ENCODE measurements at regions not wholly inside any gene's neighbourhood (a gene's known extent, or its start where the extent isn't known, plus 50 kb on each side); places are given as distances from the start of the nearest gene placed in this dataset.

DNA sequence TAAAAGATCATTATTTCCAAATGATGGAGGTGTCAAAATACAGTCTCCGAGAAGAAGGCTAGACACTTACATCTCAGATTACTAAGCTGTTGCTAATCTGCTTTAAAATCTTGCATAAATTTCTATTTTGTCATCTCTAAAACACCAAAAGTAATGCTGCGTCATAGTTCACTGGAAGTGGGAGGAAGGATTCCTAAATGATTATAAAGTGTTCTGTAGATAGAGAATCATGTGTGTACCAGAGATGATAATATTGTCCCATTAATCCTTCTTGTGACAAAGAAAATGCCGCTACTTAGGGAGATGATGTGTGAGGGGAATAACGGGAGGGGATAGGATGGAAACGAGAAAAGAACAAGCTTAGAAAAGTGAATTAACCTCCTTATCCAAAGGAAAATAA, 268.6 kb downstream of the JRKL start:
- TF ChIP-seq, protein P1, sequence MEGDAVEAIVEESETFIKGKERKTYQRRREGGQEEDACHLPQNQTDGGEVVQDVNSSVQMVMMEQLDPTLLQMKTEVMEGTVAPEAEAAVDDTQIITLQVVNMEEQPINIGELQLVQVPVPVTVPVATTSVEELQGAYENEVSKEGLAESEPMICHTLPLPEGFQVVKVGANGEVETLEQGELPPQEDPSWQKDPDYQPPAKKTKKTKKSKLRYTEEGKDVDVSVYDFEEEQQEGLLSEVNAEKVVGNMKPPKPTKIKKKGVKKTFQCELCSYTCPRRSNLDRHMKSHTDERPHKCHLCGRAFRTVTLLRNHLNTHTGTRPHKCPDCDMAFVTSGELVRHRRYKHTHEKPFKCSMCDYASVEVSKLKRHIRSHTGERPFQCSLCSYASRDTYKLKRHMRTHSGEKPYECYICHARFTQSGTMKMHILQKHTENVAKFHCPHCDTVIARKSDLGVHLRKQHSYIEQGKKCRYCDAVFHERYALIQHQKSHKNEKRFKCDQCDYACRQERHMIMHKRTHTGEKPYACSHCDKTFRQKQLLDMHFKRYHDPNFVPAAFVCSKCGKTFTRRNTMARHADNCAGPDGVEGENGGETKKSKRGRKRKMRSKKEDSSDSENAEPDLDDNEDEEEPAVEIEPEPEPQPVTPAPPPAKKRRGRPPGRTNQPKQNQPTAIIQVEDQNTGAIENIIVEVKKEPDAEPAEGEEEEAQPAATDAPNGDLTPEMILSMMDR (IDR thresholded peaks at IDR 0.05; ENCODE audit: low read length): no peak
- no peak for TF ChIP-seq EZH2 (IDR thresholded peaks at IDR 0.05; ENCODE audit: borderline replicate concordance, low read length)
